ENCODE measurements at regions not wholly inside any gene's neighbourhood (a gene's known extent, or its start where the extent isn't known, plus 50 kb on each side); places are given as distances from the start of the nearest gene placed in this dataset.

DNA sequence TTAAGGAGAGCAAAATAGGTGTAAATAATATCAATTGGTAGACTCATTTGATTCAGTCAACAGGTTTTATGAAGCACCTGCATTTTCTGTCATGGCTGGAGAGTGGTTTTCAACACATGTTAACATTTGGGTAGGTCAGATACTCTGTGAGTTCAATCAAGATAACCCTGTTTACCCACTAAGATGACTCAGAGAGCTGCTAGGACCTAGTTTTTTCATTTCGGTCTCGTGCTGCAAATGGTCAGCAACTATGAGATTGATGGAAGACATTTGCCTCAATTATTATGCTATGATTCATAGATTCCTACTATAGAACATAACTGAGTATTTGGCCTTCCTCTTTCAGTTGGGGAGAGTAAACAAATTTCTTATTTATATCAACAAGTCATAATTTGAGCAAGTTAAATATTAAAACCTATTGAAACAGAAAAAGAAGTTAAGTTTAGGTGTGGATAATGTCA lies 391.4 kb upstream of the CITED2 start (continued):
- TF ChIP-seq, protein P1, sequence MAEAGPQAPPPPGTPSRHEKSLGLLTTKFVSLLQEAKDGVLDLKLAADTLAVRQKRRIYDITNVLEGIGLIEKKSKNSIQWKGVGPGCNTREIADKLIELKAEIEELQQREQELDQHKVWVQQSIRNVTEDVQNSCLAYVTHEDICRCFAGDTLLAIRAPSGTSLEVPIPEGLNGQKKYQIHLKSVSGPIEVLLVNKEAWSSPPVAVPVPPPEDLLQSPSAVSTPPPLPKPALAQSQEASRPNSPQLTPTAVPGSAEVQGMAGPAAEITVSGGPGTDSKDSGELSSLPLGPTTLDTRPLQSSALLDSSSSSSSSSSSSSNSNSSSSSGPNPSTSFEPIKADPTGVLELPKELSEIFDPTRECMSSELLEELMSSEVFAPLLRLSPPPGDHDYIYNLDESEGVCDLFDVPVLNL (CRISPR knock-in tag; IDR thresholded peaks at IDR 0.05; ENCODE audit: low read depth) = no peak
- TF ChIP-seq, protein P2, sequence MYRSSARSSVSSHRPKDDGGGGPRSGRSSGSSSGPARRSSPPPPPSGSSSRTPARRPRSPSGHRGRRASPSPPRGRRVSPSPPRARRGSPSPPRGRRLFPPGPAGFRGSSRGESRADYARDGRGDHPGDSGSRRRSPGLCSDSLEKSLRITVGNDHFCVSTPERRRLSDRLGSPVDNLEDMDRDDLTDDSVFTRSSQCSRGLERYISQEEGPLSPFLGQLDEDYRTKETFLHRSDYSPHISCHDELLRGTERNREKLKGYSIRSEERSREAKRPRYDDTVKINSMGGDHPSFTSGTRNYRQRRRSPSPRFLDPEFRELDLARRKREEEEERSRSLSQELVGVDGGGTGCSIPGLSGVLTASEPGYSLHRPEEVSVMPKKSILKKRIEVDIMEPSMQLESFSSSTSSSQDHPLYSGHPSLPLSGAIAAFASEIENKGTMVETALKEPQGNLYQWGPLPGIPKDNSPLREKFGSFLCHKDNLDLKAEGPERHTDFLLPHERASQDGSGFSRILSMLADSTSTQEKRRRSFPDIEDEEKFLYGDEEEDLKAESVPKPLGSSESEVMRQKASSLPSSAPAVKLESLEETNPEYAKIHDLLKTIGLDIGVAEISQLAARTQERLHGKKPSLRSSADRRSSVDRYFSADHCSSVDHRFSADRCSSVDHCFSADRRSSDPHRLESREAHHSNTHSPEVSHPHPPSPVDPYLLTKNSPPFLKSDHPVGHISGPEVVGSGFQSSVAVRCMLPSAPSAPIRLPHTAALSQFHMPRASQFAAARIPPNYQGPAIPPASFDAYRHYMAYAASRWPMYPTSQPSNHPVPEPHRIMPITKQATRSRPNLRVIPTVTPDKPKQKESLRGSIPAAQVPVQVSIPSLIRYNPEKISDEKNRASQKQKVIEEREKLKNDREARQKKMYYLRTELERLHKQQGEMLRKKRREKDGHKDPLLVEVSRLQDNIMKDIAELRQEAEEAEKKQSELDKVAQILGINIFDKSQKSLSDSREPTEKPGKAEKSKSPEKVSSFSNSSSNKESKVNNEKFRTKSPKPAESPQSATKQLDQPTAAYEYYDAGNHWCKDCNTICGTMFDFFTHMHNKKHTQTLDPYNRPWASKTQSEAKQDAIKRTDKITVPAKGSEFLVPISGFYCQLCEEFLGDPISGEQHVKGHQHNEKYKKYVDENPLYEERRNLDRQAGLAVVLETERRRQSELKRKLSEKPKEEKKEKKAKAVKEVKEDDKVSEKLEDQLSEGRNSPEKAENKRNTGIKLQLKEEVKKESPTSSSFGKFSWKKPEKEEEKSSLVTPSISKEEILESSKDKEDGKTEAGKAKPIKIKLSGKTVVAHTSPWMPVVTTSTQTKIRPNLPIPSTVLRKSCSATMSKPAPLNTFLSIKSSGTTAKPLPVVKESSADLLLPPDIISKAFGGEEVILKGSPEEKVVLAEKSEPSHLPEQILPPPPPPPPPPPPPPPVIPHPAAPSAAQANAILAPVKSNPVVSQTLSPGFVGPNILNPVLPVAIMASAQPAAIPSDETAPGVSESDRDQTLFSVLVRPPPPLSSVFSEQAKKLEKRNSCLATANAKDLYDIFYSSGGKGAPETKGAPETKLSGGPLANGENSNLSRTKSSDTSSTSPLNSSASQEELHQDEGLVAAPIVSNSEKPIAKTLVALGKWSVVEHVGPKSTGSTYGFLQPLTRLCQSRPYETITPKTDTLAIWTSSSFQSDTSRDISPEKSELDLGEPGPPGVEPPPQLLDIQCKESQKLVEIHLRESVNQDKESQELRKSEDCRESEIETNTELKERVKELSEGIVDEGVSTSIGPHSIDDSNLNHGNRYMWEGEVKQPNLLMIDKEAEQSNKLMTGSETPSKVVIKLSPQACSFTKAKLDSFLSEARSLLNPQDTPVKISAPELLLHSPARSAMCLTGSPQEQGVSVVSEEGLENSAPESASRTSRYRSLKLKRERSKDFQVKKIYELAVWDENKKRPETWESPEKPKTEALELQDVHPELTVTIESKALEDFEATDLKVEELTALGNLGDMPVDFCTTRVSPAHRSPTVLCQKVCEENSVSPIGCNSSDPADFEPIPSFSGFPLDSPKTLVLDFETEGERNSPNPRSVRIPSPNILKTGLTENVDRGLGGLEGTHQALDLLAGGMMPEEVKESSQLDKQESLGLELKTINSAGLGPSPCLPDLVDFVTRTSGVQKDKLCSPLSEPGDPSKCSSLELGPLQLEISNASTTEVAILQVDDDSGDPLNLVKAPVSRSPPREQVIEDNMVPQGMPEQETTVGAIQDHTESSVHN (IDR thresholded peaks at IDR 0.05; ENCODE audit: borderline replicate concordance in 1 of 2, low read depth in 1 of 2) = peak in 1 of 2 experiments; percentile 93; a peak in 2 of 4 replicates
- TF ChIP-seq EP300 (IDR thresholded peaks at IDR 0.05; ENCODE audit: low read length) = peak; percentile 78
- TF ChIP-seq BRD4 (IDR thresholded peaks at IDR 0.05) = no peak
- no peak for TF ChIP-seq ZBTB1 (CRISPR knock-in tag; IDR thresholded peaks at IDR 0.05; ENCODE audit: borderline replicate concordance, low read depth)
- peak; percentile 92 for TF ChIP-seq DMBX1 (CRISPR knock-in tag; IDR thresholded peaks at IDR 0.05; ENCODE audit: borderline replicate concordance)
- TF ChIP-seq BACH1 (tag; IDR thresholded peaks at IDR 0.05) = peak; percentile 68; the same call in 1 of the 2 replicates
- TF ChIP-seq, protein P3, sequence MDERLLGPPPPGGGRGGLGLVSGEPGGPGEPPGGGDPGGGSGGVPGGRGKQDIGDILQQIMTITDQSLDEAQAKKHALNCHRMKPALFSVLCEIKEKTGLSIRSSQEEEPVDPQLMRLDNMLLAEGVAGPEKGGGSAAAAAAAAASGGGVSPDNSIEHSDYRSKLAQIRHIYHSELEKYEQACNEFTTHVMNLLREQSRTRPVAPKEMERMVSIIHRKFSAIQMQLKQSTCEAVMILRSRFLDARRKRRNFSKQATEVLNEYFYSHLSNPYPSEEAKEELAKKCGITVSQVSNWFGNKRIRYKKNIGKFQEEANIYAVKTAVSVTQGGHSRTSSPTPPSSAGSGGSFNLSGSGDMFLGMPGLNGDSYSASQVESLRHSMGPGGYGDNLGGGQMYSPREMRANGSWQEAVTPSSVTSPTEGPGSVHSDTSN (CRISPR knock-in tag; IDR thresholded peaks at IDR 0.05; ENCODE audit: low read depth) = no peak
- TF ChIP-seq, protein P3 (tag; conservative IDR thresholded peaks at IDR 0.05; ENCODE audit: low read depth) = 0 out of 2 replicates have a peak, but pooled peaks have one; percentile 27
- TF ChIP-seq JUND (IDR thresholded peaks at IDR 0.05; ENCODE audit: borderline replicate concordance, low read depth, low read length) = peak; percentile 99
- peak; percentile 97 for TF ChIP-seq JUND (tag; IDR thresholded peaks at IDR 0.05; ENCODE audit: borderline replicate concordance, low read depth, low read length)
- TF ChIP-seq CXXC5 (CRISPR knock-in tag; IDR thresholded peaks at IDR 0.05) = peak; percentile 57; the same call in 1 of the 2 replicates
- TF ChIP-seq PYGO2 (tag; IDR thresholded peaks at IDR 0.05) = 0 out of 2 replicates have a peak, but pooled peaks have one; percentile 73
- peak; percentile 63; the same call in 1 of the 2 replicates for TF ChIP-seq PTTG1 (tag; IDR thresholded peaks at IDR 0.05; ENCODE audit: low read depth)

Measured in K562 (cell line).